Fibroblast of lung (primary cell): ENCODE measurements at regions not wholly inside any gene's neighbourhood (a gene's known extent, or its start where the extent isn't known, plus 50 kb on each side); places are given as distances from the start of the nearest gene placed in this dataset.

Experiments used
- DNase-seq, 2 donors: peaks; one replicate each; pipeline versions ENCODE4 v3.0.0 to v3.0.0-alpha.2; 2010; ENCODE audit warnings: low read depth in 2 of 2
- H2AFZ ChIP-seq: 2 replicates; pipeline ENCODE4 v1.5.1; 2012; ENCODE audit warnings: low read length, control low read depth, inconsistent platforms
- H3K27ac ChIP-seq: 2 replicates; pipeline ENCODE4 v1.5.1; 2011; ENCODE audit warnings: low read length, control low read depth; ENCODE audit not compliant: insufficient read depth
- H3K27me3 ChIP-seq: 2 replicates; pipeline ENCODE4 v1.5.1; 2011; ENCODE audit warnings: mild to moderate bottlenecking, low read length; ENCODE audit not compliant: control insufficient read depth, insufficient read depth
- H3K36me3 ChIP-seq: 2 replicates; pipeline ENCODE4 v1.5.1; 2011; ENCODE audit warnings: low read length; ENCODE audit not compliant: control insufficient read depth, insufficient read depth
- H3K4me1 ChIP-seq: 2 replicates; pipeline ENCODE4 v1.5.1; 2011; ENCODE audit warnings: low read length; ENCODE audit not compliant: control insufficient read depth, insufficient read depth; ENCODE audit errors: extremely low read depth
- H3K4me2 ChIP-seq: 2 replicates; pipeline ENCODE4 v1.5.1; 2011; ENCODE audit warnings: low read length, control low read depth; ENCODE audit not compliant: insufficient read depth; ENCODE audit errors: extremely low read depth
- H3K4me3 ChIP-seq, 4 experiments: fragments of 200-600 bp in 1 of 4; sonication (generic) in 1 of 4; replicated peaks in 1 of 4; 2 replicates each; pipeline ENCODE4 v1.5.1; 2011 to 2016; ENCODE audit warnings: low read length in 4 of 4, low read depth in 3 of 4, mild to moderate bottlenecking in 3 of 4, control low read depth in 2 of 4, inconsistent platforms in 1 of 4, mixed read lengths in 1 of 4; ENCODE audit not compliant: insufficient read depth in 1 of 4; ENCODE audit errors: control extremely low read depth in 1 of 4
- H3K79me2 ChIP-seq: 2 replicates; pipeline ENCODE4 v1.5.1; 2012; ENCODE audit warnings: mild to moderate bottlenecking, low read length, inconsistent platforms; ENCODE audit not compliant: control insufficient read depth, insufficient read depth
- H3K9ac ChIP-seq: 2 replicates; pipeline ENCODE4 v1.5.1; 2011; ENCODE audit warnings: mild to moderate bottlenecking, low read length, control low read depth; ENCODE audit not compliant: insufficient read depth
- H3K9me3 ChIP-seq: 2 replicates; pipeline ENCODE4 v1.5.1; 2012; ENCODE audit warnings: low read depth, low read length; ENCODE audit not compliant: control insufficient read depth, insufficient read depth
- H4K20me1 ChIP-seq: 2 replicates; pipeline ENCODE4 v1.5.1; 2011; ENCODE audit warnings: low read length; ENCODE audit not compliant: control insufficient read depth, insufficient read depth; ENCODE audit errors: extremely low read depth
- EZH2 ChIP-seq: IDR thresholded peaks from 2 replicates; pipeline ENCODE4 v1.5.1; 2012; ENCODE audit warnings: low read length, control low read depth, mild to moderate bottlenecking; ENCODE audit errors: missing control alignments
- TF ChIP-seq, protein P1 (sequence below), 2 donors: IDR thresholded peaks in 1 of 2; conservative IDR thresholded peaks in 1 of 2; 1 replicate in 1 of 2; 2 replicates in 1 of 2; pipeline ENCODE4 v1.5.1; 2011 to 2012; ENCODE audit warnings: low read length in 2 of 2, control low read depth in 1 of 2, inconsistent platforms in 1 of 2, low read depth in 1 of 2, mild to moderate bottlenecking in 1 of 2

DNA sequence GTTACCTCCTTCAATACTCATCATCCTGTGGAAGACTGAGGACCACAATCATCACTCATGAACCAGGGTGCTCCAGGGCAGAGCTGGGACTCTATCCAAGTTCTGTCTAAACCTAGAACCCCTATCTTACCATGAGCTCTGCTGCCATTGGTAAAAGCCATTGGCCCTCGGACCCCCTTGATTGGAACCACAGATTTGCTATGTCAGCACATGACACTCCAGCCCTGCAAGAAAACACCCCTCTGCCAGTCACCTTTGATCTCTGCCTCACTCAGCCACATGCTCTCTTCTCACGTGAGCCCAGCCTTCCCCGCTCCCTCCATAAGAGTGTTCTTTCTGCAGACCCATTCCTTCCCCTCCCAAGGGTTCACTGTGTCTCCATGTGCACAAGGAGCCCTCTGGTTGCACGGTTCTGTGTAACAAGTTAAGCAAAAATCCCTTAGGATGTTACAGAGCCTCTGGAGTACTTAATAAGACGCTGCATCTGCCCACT, 468.8 kb upstream of the DYNLRB2 start:
- H3K4me2 ChIP-seq: no peak overlapping the region
- TF ChIP-seq, protein P1, sequence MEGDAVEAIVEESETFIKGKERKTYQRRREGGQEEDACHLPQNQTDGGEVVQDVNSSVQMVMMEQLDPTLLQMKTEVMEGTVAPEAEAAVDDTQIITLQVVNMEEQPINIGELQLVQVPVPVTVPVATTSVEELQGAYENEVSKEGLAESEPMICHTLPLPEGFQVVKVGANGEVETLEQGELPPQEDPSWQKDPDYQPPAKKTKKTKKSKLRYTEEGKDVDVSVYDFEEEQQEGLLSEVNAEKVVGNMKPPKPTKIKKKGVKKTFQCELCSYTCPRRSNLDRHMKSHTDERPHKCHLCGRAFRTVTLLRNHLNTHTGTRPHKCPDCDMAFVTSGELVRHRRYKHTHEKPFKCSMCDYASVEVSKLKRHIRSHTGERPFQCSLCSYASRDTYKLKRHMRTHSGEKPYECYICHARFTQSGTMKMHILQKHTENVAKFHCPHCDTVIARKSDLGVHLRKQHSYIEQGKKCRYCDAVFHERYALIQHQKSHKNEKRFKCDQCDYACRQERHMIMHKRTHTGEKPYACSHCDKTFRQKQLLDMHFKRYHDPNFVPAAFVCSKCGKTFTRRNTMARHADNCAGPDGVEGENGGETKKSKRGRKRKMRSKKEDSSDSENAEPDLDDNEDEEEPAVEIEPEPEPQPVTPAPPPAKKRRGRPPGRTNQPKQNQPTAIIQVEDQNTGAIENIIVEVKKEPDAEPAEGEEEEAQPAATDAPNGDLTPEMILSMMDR (conservative IDR thresholded peaks at IDR 0.05 in 1 of 2, IDR thresholded peaks at IDR 0.05 in 1 of 2; ENCODE audit: low read depth in 1 of 2, low read length in 2 of 2): no peak
- TF ChIP-seq EZH2: no peak

DNA sequence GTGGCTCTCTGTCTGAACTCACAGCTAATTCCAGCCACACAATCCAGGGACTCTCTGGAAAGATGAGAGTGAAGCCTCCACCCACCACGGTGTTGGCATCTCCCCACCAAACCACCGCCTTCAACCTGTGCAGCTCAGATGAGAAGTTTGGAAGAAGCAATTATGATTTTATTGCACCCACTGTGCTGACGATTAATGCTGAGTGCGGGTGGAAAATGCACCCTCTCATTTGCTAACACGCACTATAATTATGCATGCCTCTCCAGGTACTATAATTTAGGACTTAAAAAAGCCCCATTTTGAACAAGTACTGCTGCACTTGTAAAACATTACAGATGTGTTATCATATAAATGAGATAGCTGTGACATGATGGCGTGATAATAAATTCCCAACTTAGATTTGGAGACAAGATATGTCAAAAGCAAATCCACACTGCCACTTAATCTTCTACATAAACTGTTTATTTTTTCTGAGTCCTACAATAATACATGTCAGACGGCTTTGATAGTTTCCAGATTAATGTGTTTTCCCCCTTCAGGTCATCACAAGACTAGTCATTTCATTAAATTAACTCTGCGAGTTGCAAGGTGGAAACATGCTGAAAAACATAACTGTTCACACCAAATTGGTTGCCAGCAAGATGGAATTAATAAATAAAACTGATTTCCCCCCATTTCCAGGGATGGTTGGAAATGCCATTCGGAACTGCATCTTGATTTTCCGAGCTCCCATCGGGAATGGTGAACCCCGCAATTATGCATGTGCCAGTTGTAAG, 466.5 kb upstream of the MAF start:
- no peak overlapping the region for H2AFZ ChIP-seq
- no peaks in the 10 kb centered on the region for H3K9me3 ChIP-seq

More for the DNA sequence above, 468.8 kb upstream of the DYNLRB2 start:
- no peaks in the 10 kb centered on the region for H3K79me2 ChIP-seq
- no peak for DNase-seq
- no peaks in the 10 kb centered on the region for H3K9me3 ChIP-seq
- no peaks in the 10 kb centered on the region for H3K4me1 ChIP-seq
- no peak overlapping the region for H2AFZ ChIP-seq
- no peaks in the 10 kb centered on the region for H3K27me3 ChIP-seq
- H3K36me3 ChIP-seq: no peaks in the 10 kb centered on the region
- H3K9ac ChIP-seq: no peak overlapping the region
- H4K20me1 ChIP-seq: no peaks in the 10 kb centered on the region
- H3K4me3 ChIP-seq: no peak overlapping the region
- no peak overlapping the region for H3K27ac ChIP-seq

DNA sequence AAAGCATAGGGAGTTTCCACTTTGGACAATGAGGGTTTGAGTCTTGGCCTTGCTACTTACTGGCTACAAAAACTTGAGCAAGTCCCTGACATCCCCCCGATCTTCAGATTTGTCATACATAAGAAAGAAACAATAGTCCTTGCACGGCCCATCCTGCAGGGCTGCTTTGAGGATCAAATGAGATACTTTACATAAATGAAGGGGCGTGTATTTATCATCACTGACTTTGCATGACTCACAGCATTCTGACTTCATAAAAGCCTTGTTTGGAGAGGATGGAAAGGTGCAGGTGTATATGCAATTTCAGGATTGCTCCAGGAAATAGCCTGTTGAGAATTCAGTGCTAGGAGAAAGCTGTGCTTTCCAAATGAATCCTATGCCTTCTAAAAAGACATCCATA, 465.0 kb upstream of the MAF start:
- H3K4me2 ChIP-seq: no peak overlapping the region
- no peaks in the 10 kb centered on the region for H4K20me1 ChIP-seq
- no peak for TF ChIP-seq EZH2
- TF ChIP-seq, protein P1 (conservative IDR thresholded peaks at IDR 0.05 in 1 of 2, IDR thresholded peaks at IDR 0.05 in 1 of 2; ENCODE audit: low read depth in 1 of 2, low read length in 2 of 2): no peak
- no peak overlapping the region for H3K4me3 ChIP-seq
- no peaks in the 10 kb centered on the region for H3K4me1 ChIP-seq
- H3K9me3 ChIP-seq: no peaks in the 10 kb centered on the region
- H3K36me3 ChIP-seq: no peaks in the 10 kb centered on the region
- H3K27me3 ChIP-seq: no peaks in the 10 kb centered on the region
- DNase-seq: no peak
- no peak overlapping the region for H3K27ac ChIP-seq
- H3K9ac ChIP-seq: no peak overlapping the region
- no peaks in the 10 kb centered on the region for H3K79me2 ChIP-seq
- H2AFZ ChIP-seq: no peak overlapping the region

More for the DNA sequence above, 466.5 kb upstream of the MAF start:
- Histone ChIP-seq H3K4me1 (no peaks in the 10 kb centered on the region), H3K9ac (no peak overlapping the region), H3K79me2 (no peaks in the 10 kb centered on the region), H4K20me1 (no peaks in the 10 kb centered on the region), H3K4me3 (no peak overlapping the region), H3K4me2 (no peak overlapping the region), H3K27ac (no peak overlapping the region), H3K36me3 (no peaks in the 10 kb centered on the region), H3K27me3 (no peaks in the 10 kb centered on the region)
- TF ChIP-seq, protein P1 (conservative IDR thresholded peaks at IDR 0.05 in 1 of 2, IDR thresholded peaks at IDR 0.05 in 1 of 2; ENCODE audit: low read depth in 1 of 2, low read length in 2 of 2): no peak
- TF ChIP-seq EZH2: no peak
- DNase-seq: no peak
